NCI-H2171 treated with DMSO at 0.1 percent for 48 hours (cell line): ENCODE measurements at regions not wholly inside any gene's neighbourhood (a gene's known extent, or its start where the extent isn't known, plus 50 kb on each side); places are given as distances from the start of the nearest gene placed in this dataset.

Experiments used
- DNase-seq: peaks from one replicate; lab custom pipeline; 2025; lab: John Stamatoyannopoulos, UW

DNA sequence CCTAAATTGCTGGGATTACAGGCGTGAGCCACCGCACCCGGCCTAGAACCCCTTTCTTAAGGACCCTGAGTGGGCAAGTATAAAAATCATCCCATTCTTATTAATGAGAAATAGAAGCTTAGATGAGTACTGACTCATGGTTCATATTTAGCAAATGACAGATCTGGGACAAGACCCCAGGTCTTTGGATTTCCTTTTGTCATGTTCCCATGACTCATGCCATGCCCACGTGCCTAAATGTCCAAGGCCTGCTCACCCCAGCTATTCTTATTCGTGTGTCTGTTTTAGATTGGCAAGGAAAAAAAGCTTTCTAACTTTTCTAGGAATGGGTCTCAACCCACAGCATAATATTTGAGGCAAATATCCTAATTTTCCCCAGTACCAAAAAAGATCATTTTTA is 57.7 kb upstream of the RPS23 start:
- no peak for DNase-seq

DNA sequence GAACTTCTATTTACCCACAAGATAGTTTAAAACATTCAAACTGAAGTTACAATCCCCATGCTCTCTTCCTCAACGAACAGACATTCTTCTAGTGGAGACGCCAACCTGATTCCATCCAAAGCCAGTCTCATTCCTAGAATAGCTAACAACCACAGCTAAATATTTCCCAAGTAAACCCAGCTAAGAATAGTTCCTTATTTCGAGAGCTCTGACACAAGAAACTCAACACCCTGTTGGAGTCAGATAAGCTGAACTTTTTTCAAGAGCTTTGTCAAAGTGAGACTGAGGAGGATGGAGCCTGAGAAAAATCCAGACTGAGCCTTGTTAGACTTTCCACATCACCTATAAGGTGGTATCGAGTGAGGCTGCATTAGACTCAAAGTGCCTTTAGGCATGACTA is 56.7 kb upstream of the RPS23 start:
- no peak for DNase-seq

DNA sequence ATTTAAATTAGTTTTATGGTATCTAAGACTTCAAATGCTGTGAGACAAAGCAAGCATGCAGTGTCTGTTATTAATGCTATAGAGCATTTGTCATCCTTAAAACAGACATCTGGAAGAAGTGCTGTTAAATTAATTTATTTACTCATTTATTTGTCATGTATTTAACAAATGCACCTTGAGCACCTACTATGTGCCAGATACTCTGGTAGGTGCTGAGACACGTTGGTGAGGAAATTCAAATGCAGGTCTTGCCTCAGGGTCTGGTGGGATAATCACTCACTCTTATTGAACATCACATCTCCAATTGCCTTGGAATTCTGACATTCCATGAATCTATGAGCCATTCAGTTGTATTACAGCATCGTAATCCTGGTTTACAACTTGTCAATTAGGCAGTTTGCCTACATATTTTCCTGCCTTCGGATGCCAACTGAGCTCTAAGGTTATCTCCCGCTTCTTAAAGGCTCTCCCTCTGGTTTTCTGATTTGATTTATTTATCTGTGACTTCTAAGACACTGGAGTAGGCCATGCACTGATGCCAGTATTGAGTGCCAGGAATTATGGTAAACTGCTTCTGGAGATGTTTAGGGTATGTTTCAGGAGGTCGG is 56.0 kb upstream of the RPS23 start:
- no peak for DNase-seq

DNA sequence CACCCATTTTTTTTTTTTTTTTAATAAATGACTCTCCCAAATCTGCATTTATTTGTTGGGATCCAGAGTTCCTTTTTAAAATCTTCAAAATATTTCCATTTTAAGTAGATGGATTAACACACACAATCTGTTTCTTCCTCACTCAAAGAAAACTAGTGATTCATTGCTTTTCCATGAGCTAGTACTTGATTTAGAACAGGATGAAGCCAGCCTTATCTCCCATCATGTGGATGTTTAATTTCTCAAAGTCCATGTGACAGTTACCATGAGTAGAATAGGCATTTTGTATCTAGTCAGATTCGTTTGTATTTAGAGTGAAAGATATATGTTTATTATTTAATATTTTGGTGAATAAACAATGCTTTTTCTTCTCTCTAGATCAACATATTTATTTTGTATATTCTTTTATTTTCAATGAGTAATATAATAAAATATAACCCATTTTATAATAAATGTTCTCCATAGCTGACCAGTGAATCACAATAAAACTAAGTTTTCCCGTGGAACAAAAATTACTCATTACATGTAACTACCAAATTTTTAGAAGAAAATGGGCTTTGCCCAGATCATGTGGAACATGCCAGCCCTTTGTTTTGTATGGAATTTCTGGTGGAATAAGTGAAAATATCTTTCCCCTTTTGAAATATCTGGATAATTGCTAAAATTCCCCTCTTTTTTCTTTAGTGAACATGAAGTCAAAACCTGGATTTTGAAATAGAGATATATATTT is 54.9 kb upstream of the RPS23 start:
- DNase-seq, result no peak

DNA sequence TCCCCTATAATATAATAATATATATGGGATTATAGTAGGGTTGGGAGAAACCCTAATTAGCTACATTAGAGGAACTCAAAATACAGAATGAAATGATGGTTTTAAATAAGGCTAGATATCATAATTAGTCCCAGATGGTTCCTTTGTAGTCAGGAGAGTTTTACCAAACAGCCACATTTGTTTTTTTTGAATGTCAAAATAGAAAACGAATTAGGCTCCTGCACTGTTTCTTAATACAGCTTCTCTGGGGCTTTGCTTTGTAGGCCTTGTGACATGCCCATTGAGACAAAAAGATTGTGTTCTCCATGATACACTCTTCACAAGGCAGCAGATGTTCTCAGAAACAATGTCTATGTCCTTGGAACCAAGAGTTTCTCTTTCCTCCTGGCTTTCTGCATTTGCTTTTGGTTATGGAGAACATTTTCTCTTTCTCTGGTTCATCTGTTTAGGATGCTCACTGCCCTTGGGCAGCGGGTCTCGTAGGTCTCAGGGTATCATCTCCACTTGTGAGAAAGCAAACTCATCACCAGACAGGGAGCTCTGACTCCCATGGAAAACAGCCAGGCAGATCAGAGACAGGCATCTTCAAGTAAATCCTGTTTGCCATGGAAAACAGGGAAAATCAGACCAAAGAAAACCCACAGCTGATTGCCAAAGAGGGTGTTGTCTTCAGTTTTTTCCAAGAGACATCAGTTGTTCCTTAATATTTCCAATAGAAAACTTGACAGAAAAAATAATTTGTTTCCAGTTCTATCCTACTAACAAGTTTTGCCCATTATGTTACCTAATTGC is 54.1 kb upstream of the RPS23 start:
- no peak for DNase-seq

DNA sequence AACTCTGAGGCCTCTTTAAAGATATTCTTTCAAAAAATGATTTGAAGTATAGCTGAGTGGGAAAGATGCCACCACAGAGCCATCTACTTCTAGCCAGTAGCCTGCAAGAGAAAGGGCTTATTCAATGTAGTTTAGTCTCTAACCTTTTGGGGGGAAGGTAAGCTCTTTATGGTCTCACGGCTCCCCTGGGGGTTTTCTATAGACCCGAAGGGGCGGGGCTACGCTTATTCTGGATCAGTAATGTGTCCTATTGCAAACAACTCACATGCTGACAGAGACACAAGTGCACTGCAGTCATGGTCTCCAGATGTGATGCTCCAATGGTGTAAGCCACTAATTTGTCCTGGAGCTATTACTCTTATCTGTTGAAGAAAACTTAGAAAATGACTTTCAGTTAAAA is 53.4 kb upstream of the RPS23 start:
- DNase-seq, result no peak

DNA sequence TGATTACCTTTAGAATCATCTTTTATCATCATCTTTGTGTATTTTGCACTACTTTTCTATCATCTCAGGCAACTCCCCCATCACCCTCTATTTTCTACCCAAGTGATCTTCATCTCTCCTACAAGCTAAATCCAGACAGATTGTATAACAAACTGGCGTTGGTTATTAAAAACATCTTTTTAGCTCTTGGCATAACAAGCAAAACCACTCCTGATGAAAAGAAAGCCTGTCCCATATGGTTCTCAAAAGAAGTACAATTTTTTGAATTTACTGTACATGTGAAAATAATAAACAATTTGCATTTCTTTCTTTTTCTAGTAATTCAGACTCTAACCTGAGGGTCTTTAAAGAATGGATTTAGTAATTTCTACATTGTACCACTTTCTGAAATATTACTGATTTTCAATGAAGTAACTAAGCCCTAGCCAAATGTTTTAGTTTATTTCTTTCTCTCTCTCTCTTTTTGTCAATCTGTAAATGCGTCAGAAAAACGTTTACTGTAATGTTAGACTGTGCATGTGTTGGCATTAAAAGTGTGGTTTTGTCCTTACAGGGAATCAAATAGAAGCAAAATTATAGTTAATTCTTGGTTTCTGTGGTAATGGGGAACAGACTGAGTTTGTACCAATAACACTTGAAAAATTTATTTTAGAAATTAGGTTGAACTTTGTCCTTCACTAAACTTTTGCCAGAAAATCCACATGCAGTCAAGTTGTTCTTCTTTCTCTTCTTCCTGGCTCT is 52.5 kb upstream of the RPS23 start:
- DNase-seq, result no peak

DNA sequence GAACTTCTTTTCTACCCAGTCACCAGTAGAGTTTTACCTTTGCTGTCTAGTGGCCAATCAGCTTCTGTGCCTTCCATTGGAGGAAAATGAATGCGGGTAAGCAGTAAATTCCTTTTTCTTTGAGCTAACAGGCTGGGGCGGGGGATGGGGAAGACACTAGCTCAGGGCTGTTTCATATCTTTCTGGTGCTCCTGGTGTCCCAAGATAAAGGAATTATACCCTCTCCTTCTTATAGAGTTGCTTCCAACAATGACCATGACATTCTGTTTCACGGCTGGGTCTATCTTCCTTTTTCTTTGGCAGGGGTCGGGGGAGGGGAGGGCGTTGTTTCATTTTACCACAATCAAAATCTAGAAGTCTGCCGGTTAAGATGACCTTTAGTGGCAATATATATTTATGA is 51.2 kb upstream of the RPS23 start:
- no peak for DNase-seq
